ENCODE measurements at regions not wholly inside any gene's neighbourhood (a gene's known extent, or its start where the extent isn't known, plus 50 kb on each side); places are given as distances from the start of the nearest gene placed in this dataset.

GRCh38 chr4:155062948-155063347 is 145.5 kb upstream of the NPY2R start:
- no peak for TF ChIP-seq CTCF (IDR thresholded peaks at IDR 0.05)
- TF ChIP-seq EZH2phosphoT487 (IDR thresholded peaks at IDR 0.05) = no peak
